ENCODE measurements at regions not wholly inside any gene's neighbourhood (a gene's known extent, or its start where the extent isn't known, plus 50 kb on each side); places are given as distances from the start of the nearest gene placed in this dataset.

DNA sequence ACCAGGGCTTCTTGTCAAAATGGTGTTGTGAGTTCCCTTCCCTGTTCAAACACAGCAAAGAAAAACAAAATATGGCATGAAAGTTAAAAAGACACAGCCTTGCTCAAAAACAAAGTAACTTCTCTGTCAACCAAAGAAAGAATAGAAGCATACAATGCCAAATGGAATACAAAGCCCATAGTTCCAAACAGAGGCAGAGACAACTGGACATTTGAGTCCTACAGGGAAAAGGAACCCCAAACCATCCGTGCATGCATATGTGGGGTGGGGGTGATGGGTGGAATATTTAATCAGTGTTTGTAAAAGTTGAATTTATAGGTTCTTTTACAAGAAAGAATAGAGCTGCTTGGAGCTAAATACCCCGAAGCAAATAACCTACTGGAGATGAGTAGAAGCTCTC, 218.7 kb downstream of the FAM76B start:
- no peak overlapping the region for H2AFZ ChIP-seq (ENCODE audit: low read length)
- H4K20me1 ChIP-seq (ENCODE audit: insufficient read depth, low read depth, low read length) = no peaks in the 10 kb centered on the region
- no peaks in the 10 kb centered on the region for H3K4me1 ChIP-seq (ENCODE audit: low read length)
- H3K9me2 ChIP-seq (replicated peaks; ENCODE audit: insufficient read depth, low read length) = no peaks in the 10 kb centered on the region
- H3K9ac ChIP-seq (ENCODE audit: low read length) = no peak overlapping the region
- H3K4me3 ChIP-seq (ENCODE audit: low read length) = no peak overlapping the region
- peaks cover 4% of the 10 kb centered on the region; the same call in 1 of the 2 replicates for H3K27me3 ChIP-seq (ENCODE audit: low read length)
- no peaks in the 10 kb centered on the region for H3K36me3 ChIP-seq (ENCODE audit: insufficient read depth, low read length)
- no peak overlapping the region for H3K4me2 ChIP-seq (ENCODE audit: low read depth, low read length, poor library complexity, severe bottlenecking)
- no peaks in the 10 kb centered on the region; the same call in 1 of the 2 replicates for H3K9me3 ChIP-seq (ENCODE audit: low read length)
- no peaks in the 10 kb centered on the region for H3K79me2 ChIP-seq (ENCODE audit: low read length)
- no peak for DNase-seq
- no peak overlapping the region for H3K27ac ChIP-seq (ENCODE audit: low read length)

GRCh38 chr11:95569207-95569606, 220.4 kb downstream of the FAM76B start:
- H3K4me1 ChIP-seq (ENCODE audit: low read length) = no peaks in the 10 kb centered on the region
- H3K9me3 ChIP-seq (ENCODE audit: low read length) = no peaks in the 10 kb centered on the region; the same call in 1 of the 2 replicates
- H3K9ac ChIP-seq (ENCODE audit: low read length) = no peak overlapping the region
- no peaks in the 10 kb centered on the region for H4K20me1 ChIP-seq (ENCODE audit: insufficient read depth, low read depth, low read length)
- H3K4me3 ChIP-seq (ENCODE audit: low read length) = no peak overlapping the region
- peaks cover 4% of the 10 kb centered on the region; the same call in 1 of the 2 replicates for H3K27me3 ChIP-seq (ENCODE audit: low read length)
- H2AFZ ChIP-seq (ENCODE audit: low read length) = no peak overlapping the region
- no peaks in the 10 kb centered on the region for H3K36me3 ChIP-seq (ENCODE audit: insufficient read depth, low read length)
- H3K79me2 ChIP-seq (ENCODE audit: low read length) = no peaks in the 10 kb centered on the region
- no peak overlapping the region for H3K27ac ChIP-seq (ENCODE audit: low read length)
- no peaks in the 10 kb centered on the region for H3K9me2 ChIP-seq (replicated peaks; ENCODE audit: insufficient read depth, low read length)
- H3K4me2 ChIP-seq (ENCODE audit: low read depth, low read length, poor library complexity, severe bottlenecking) = no peak overlapping the region
- DNase-seq = no peak

DNA sequence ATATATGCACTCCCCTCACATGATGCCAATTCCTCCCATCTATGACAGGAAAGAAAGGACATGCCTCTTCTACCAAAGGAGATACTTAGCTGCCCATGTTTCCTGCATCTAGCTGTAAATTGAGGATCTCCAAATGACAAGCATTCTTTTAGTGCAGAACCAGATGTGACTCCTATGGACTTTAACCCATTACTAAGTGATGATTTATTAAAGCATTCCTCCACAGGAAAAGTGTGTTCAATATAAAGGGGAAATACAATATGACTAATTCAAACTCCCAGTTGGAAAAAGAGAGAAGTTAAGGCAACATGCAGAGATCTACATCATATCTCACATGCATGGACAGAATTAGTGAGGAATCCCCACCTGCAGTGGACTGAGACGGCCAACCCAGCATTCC, 221.3 kb downstream of the FAM76B start:
- Histone ChIP-seq H3K9me3 (ENCODE audit: low read length) (no peaks in the 10 kb centered on the region; the same call in 1 of the 2 replicates), H3K4me1 (ENCODE audit: low read length) (no peaks in the 10 kb centered on the region), H3K9me2 (replicated peaks; ENCODE audit: insufficient read depth, low read length) (no peaks in the 10 kb centered on the region), H4K20me1 (ENCODE audit: insufficient read depth, low read depth, low read length) (no peaks in the 10 kb centered on the region), H2AFZ (ENCODE audit: low read length) (no peak overlapping the region), H3K4me3 (ENCODE audit: low read length) (no peak overlapping the region), H3K9ac (ENCODE audit: low read length) (no peak overlapping the region), H3K27ac (ENCODE audit: low read length) (no peak overlapping the region), H3K4me2 (ENCODE audit: low read depth, low read length, poor library complexity, severe bottlenecking) (no peak overlapping the region), H3K27me3 (ENCODE audit: low read length) (peaks cover 4% of the 10 kb centered on the region; the same call in 1 of the 2 replicates), H3K36me3 (ENCODE audit: insufficient read depth, low read length) (no peaks in the 10 kb centered on the region), H3K79me2 (ENCODE audit: low read length) (no peaks in the 10 kb centered on the region)
- DNase-seq = no peak

GRCh38 chr11:95567685-95568084, 221.9 kb downstream of the FAM76B start:
- H3K79me2 ChIP-seq (ENCODE audit: low read length) = no peaks in the 10 kb centered on the region
- no peaks in the 10 kb centered on the region for H3K9me2 ChIP-seq (replicated peaks; ENCODE audit: insufficient read depth, low read length)
- no peak overlapping the region for H3K4me2 ChIP-seq (ENCODE audit: low read depth, low read length, poor library complexity, severe bottlenecking)
- no peaks in the 10 kb centered on the region for H4K20me1 ChIP-seq (ENCODE audit: insufficient read depth, low read depth, low read length)
- peaks cover 4% of the 10 kb centered on the region; the same call in 1 of the 2 replicates for H3K27me3 ChIP-seq (ENCODE audit: low read length)
- no peak overlapping the region for H3K27ac ChIP-seq (ENCODE audit: low read length)
- no peaks in the 10 kb centered on the region; the same call in 1 of the 2 replicates for H3K9me3 ChIP-seq (ENCODE audit: low read length)
- DNase-seq = no peak
- H2AFZ ChIP-seq (ENCODE audit: low read length) = no peak overlapping the region
- no peak overlapping the region for H3K4me3 ChIP-seq (ENCODE audit: low read length)
- H3K36me3 ChIP-seq (ENCODE audit: insufficient read depth, low read length) = no peaks in the 10 kb centered on the region
- H3K4me1 ChIP-seq (ENCODE audit: low read length) = no peaks in the 10 kb centered on the region
- H3K9ac ChIP-seq (ENCODE audit: low read length) = no peak overlapping the region

- no peak overlapping the region for H3K9ac ChIP-seq (ENCODE audit: low read length)
- H3K79me2 ChIP-seq (ENCODE audit: low read length) = no peaks in the 10 kb centered on the region
- no peak overlapping the region for H3K27ac ChIP-seq (ENCODE audit: low read length)
- no peaks in the 10 kb centered on the region for H3K9me2 ChIP-seq (replicated peaks; ENCODE audit: insufficient read depth, low read length)
- no peaks in the 10 kb centered on the region for H3K36me3 ChIP-seq (ENCODE audit: insufficient read depth, low read length)
- H3K4me1 ChIP-seq (ENCODE audit: low read length) = no peaks in the 10 kb centered on the region
- no peaks in the 10 kb centered on the region for H4K20me1 ChIP-seq (ENCODE audit: insufficient read depth, low read depth, low read length)
- H3K4me3 ChIP-seq (ENCODE audit: low read length) = no peak overlapping the region
- H2AFZ ChIP-seq (ENCODE audit: low read length) = no peak overlapping the region
- no peaks in the 10 kb centered on the region; the same call in 1 of the 2 replicates for H3K9me3 ChIP-seq (ENCODE audit: low read length)
- DNase-seq = no peak
- peaks cover 4% of the 10 kb centered on the region; the same call in 1 of the 2 replicates for H3K27me3 ChIP-seq (ENCODE audit: low read length)
- H3K4me2 ChIP-seq (ENCODE audit: low read depth, low read length, poor library complexity, severe bottlenecking) = no peak overlapping the region
These were observed 223.4 kb downstream of the FAM76B start for GRCh38 chr11:95566211-95566610.

DNA sequence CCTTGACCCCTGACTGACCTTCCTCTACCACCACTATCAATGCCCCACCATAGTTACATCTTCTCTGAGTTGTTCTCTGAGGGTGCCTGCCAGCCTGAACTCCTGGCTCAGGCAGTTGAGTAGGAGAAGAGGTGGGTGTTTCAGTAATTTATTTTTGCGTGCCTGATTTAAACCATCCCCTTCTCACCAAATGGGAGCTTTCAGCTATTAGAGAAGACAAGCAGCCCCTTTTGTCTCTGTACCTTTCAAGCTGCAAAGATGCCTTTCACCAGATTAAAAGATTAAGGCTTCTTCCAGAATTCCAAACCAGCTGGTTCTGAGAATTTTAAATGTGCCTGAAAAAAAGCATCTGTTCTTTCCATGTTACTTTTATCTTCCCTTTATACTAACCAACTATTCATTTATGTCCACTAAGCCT, 223.8 kb downstream of the FAM76B start:
- no peak overlapping the region for H3K4me2 ChIP-seq (ENCODE audit: low read depth, low read length, poor library complexity, severe bottlenecking)
- no peaks in the 10 kb centered on the region for H3K4me1 ChIP-seq (ENCODE audit: low read length)
- no peaks in the 10 kb centered on the region for H3K36me3 ChIP-seq (ENCODE audit: insufficient read depth, low read length)
- no peak overlapping the region for H2AFZ ChIP-seq (ENCODE audit: low read length)
- H4K20me1 ChIP-seq (ENCODE audit: insufficient read depth, low read depth, low read length) = no peaks in the 10 kb centered on the region
- H3K9ac ChIP-seq (ENCODE audit: low read length) = no peak overlapping the region
- no peaks in the 10 kb centered on the region; the same call in 1 of the 2 replicates for H3K9me3 ChIP-seq (ENCODE audit: low read length)
- DNase-seq = no peak
- H3K27me3 ChIP-seq (ENCODE audit: low read length) = peaks cover 4% of the 10 kb centered on the region; the same call in 1 of the 2 replicates
- H3K4me3 ChIP-seq (ENCODE audit: low read length) = no peak overlapping the region
- H3K27ac ChIP-seq (ENCODE audit: low read length) = no peak overlapping the region
- H3K9me2 ChIP-seq (replicated peaks; ENCODE audit: insufficient read depth, low read length) = no peaks in the 10 kb centered on the region
- no peaks in the 10 kb centered on the region for H3K79me2 ChIP-seq (ENCODE audit: low read length)

GRCh38 chr11:95563859-95564258, 225.7 kb downstream of the FAM76B start:
- Histone ChIP-seq H3K9ac (ENCODE audit: low read length) (no peak overlapping the region), H3K27me3 (ENCODE audit: low read length) (no peaks in the 10 kb centered on the region), H3K27ac (ENCODE audit: low read length) (no peak overlapping the region), H3K4me2 (ENCODE audit: low read depth, low read length, poor library complexity, severe bottlenecking) (no peak overlapping the region), H3K79me2 (ENCODE audit: low read length) (no peaks in the 10 kb centered on the region), H3K9me3 (ENCODE audit: low read length) (no peaks in the 10 kb centered on the region), H4K20me1 (ENCODE audit: insufficient read depth, low read depth, low read length) (no peaks in the 10 kb centered on the region), H2AFZ (ENCODE audit: low read length) (no peak overlapping the region), H3K9me2 (replicated peaks; ENCODE audit: insufficient read depth, low read length) (no peaks in the 10 kb centered on the region), H3K4me1 (ENCODE audit: low read length) (no peaks in the 10 kb centered on the region), H3K4me3 (ENCODE audit: low read length) (no peak overlapping the region), H3K36me3 (ENCODE audit: insufficient read depth, low read length) (no peaks in the 10 kb centered on the region)
- DNase-seq = no peak

- Histone ChIP-seq H2AFZ (ENCODE audit: low read length) (no peak overlapping the region), H3K79me2 (ENCODE audit: low read length) (no peaks in the 10 kb centered on the region), H3K9ac (ENCODE audit: low read length) (no peak overlapping the region), H3K9me3 (ENCODE audit: low read length) (no peaks in the 10 kb centered on the region), H4K20me1 (ENCODE audit: insufficient read depth, low read depth, low read length) (no peaks in the 10 kb centered on the region), H3K4me1 (ENCODE audit: low read length) (no peaks in the 10 kb centered on the region), H3K9me2 (replicated peaks; ENCODE audit: insufficient read depth, low read length) (no peaks in the 10 kb centered on the region), H3K36me3 (ENCODE audit: insufficient read depth, low read length) (no peaks in the 10 kb centered on the region), H3K4me3 (ENCODE audit: low read length) (no peak overlapping the region), H3K4me2 (ENCODE audit: low read depth, low read length, poor library complexity, severe bottlenecking) (no peak overlapping the region), H3K27ac (ENCODE audit: low read length) (no peak overlapping the region), H3K27me3 (ENCODE audit: low read length) (no peaks in the 10 kb centered on the region)
- no peak for DNase-seq
These were observed 226.4 kb downstream of the FAM76B start for GRCh38 chr11:95563173-95563572.
